ENCODE measurements at regions not wholly inside any gene's neighbourhood (a gene's known extent, or its start where the extent isn't known, plus 50 kb on each side); places are given as distances from the start of the nearest gene placed in this dataset.

GRCh38 chr11:82458761-82459160, 274.9 kb downstream of the FAM181B start:
- no peak for TF ChIP-seq PKNOX1 (IDR thresholded peaks at IDR 0.05)
- TF ChIP-seq SUZ12 (IDR thresholded peaks at IDR 0.05) = no peak
- TF ChIP-seq NFRKB (IDR thresholded peaks at IDR 0.05) = no peak
